ENCODE measurements at regions not wholly inside any gene's neighbourhood (a gene's known extent, or its start where the extent isn't known, plus 50 kb on each side); places are given as distances from the start of the nearest gene placed in this dataset.

DNA sequence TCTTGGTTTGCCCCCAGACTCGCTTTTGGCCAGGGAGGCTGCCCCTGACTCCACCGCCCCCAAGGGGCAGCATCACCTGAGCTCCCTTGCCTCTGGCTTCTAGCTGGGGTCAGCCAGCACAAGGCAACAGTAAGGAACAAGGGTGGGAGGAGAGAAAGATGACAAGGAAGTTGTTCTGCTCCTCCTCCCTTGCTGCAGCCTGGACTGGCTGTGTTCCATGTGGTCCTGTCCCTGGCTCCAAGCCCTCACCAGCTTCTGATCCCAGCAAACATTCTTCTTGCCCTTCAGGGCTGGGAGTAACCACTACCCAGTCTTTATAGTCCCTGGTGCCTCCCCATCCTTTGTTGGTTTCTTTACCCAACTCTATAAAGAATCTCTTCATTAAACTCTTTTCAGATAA is 100.3 kb upstream of the SPIN1 start:
- POLR2A ChIA-PET: no interaction called here
- Mint-ChIP-seq H3K4me1 (ENCODE audit: low read depth) (no peaks in the 10 kb centered on the region), H3K27me3 (no peaks in the 10 kb centered on the region), H3K4me3 (no peak overlapping the region), H3K27ac (no peak overlapping the region), H3K9me3 (peaks cover 19% of the 10 kb centered on the region), H3K36me3 (ENCODE audit: low read depth) (peaks cover 7% of the 10 kb centered on the region)
- no peak for DNase-seq
- CTCF ChIA-PET: no interaction called here
- ATAC-seq: no peak
- intact Hi-C loops (cut with micrococcal nuclease): no loop called here
- TF ChIP-seq, protein P1, sequence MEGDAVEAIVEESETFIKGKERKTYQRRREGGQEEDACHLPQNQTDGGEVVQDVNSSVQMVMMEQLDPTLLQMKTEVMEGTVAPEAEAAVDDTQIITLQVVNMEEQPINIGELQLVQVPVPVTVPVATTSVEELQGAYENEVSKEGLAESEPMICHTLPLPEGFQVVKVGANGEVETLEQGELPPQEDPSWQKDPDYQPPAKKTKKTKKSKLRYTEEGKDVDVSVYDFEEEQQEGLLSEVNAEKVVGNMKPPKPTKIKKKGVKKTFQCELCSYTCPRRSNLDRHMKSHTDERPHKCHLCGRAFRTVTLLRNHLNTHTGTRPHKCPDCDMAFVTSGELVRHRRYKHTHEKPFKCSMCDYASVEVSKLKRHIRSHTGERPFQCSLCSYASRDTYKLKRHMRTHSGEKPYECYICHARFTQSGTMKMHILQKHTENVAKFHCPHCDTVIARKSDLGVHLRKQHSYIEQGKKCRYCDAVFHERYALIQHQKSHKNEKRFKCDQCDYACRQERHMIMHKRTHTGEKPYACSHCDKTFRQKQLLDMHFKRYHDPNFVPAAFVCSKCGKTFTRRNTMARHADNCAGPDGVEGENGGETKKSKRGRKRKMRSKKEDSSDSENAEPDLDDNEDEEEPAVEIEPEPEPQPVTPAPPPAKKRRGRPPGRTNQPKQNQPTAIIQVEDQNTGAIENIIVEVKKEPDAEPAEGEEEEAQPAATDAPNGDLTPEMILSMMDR (IDR thresholded peaks at IDR 0.05): no peak

DNA sequence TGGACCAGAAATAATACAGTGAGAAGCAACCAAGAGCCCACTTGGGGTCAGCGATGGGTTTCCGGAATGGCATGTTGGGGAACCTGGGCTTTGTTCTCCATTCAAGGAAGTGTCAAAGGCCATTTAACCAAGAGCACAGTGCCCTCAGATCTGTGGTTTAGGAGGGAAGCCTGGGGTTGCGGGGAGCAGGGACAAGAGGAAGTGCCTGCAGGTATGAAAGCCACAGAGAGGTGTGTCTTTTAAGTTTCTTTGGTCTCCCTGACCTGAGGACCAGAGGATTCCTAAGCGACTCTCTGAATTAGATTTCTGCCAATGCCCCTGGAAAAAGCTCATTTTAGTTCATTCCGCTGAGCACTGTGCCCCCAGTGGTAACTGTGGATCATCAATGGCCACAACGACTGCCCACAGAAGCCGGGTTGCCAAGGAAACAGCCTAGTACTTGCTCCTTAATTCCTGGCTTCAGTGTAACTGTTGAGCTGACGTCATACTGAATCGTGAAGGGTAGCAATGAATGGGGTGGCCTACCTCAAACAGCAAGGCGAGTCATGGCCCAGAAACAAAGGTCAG is 107.3 kb upstream of the SPIN1 start:
- ATAC-seq: peak; percentile 77
- H3K27ac Mint-ChIP-seq: no peak overlapping the region
- H3K36me3 Mint-ChIP-seq (ENCODE audit: low read depth): peaks cover 7% of the 10 kb centered on the region
- peaks cover 21% of the 10 kb centered on the region for H3K9me3 Mint-ChIP-seq
- ChIA-PET CTCF (interaction anchor here (0.6 to 1.6 kb wide), 2 partner anchors 22 to 337 kb away, joined by 3 to 4 read pairs; no protein-coding TSS in a partner anchor), POLR2A (no interaction called here)
- no peak overlapping the region for H3K4me3 Mint-ChIP-seq
- DNase-seq: peak; percentile 56
- H3K4me1 Mint-ChIP-seq (ENCODE audit: low read depth): peaks cover 16% of the 10 kb centered on the region
- H3K27me3 Mint-ChIP-seq: peaks cover 3% of the 10 kb centered on the region
- TF ChIP-seq, protein P1 (IDR thresholded peaks at IDR 0.05): no peak
- intact Hi-C loops (cut with micrococcal nuclease): no loop called here

DNA sequence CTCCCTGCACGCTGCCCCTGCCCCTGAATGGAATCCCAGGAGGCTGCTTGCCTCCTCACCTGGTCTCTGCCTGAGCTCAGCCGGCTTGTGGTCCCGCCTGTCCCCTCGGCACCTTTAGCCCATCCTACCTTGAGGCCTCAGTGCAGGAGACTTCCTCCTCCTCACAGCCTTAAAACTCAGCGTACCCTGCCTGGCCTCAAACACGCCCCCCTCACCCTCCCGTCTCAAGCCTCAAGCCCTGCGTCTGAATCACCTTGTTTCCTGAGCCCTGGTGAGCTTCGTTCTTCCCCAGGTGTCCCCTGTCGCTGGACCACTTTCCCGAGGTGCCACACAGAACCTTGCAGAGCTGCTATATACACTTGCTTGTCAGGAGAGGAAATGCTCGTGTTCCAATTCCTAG is 110.2 kb upstream of the SPIN1 start:
- DNase-seq (no peak), ATAC-seq (no peak)
- no peaks in the 10 kb centered on the region for H3K36me3 Mint-ChIP-seq (ENCODE audit: low read depth)
- intact Hi-C loops (cut with micrococcal nuclease): no loop called here
- TF ChIP-seq, protein P1 (IDR thresholded peaks at IDR 0.05): no peak
- H3K9me3 Mint-ChIP-seq: peaks cover 3% of the 10 kb centered on the region
- H3K4me1 Mint-ChIP-seq (ENCODE audit: low read depth): peaks cover 19% of the 10 kb centered on the region
- H3K4me3 Mint-ChIP-seq: no peak overlapping the region
- POLR2A ChIA-PET: no interaction called here
- H3K27ac Mint-ChIP-seq: no peak overlapping the region
- CTCF ChIA-PET: no interaction called here
- peaks cover 3% of the 10 kb centered on the region for H3K27me3 Mint-ChIP-seq

DNA sequence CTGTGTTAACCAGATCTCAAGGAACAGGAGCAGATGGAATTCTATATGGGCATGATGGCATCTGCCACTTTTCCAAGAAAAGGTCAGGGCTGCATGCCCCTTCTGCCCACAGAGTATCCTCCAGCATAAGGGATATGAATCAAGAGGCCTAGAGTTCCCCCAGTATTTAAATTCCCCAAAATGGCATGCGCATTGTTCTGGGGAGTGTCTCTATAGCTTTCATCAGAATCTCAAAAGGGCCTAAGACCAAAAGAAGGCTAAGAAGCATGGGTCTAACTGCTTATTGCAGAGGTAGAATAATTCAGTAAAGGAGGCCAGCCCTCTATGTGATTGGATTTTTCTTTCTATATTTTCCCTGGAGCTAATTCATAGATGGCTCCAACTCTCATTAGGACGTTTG is 114.2 kb upstream of the SPIN1 start:
- DNase-seq (no peak), ATAC-seq (no peak)
- POLR2A ChIA-PET: no interaction called here
- H3K36me3 Mint-ChIP-seq (ENCODE audit: low read depth): no peaks in the 10 kb centered on the region
- TF ChIP-seq, protein P1 (IDR thresholded peaks at IDR 0.05): no peak
- no peaks in the 10 kb centered on the region for H3K9me3 Mint-ChIP-seq
- H3K4me3 Mint-ChIP-seq: no peak overlapping the region
- H3K27ac Mint-ChIP-seq: no peak overlapping the region
- CTCF ChIA-PET: no interaction called here
- H3K27me3 Mint-ChIP-seq: peaks cover 3% of the 10 kb centered on the region
- intact Hi-C loops (cut with micrococcal nuclease): no loop called here
- H3K4me1 Mint-ChIP-seq (ENCODE audit: low read depth): peaks cover 6% of the 10 kb centered on the region

DNA sequence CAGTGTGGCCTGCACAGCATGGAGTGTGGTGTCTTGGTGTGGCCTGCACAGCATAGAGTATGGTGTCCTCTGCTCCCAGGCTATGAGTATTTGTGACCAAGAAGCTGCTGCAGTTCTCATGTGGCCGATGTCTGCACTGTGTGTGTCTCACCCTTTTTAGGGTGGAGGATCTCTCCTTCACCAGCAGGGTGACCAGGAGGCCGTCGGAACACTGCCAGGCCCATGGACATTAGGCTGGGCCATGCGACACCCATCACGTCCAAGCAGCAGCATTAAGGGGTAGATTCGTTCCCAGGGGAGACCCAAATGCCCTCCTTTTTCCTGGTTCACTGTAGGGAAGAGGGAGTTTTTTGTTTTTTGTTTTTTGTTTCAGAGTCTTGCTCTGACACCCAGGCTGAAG is 115.3 kb upstream of the SPIN1 start:
- ChIA-PET POLR2A (no interaction called here), CTCF (no interaction called here)
- no peaks in the 10 kb centered on the region for H3K9me3 Mint-ChIP-seq
- ATAC-seq (no peak), DNase-seq (no peak)
- no peaks in the 10 kb centered on the region for H3K36me3 Mint-ChIP-seq (ENCODE audit: low read depth)
- intact Hi-C loops (cut with micrococcal nuclease): no loop called here
- peaks cover 6% of the 10 kb centered on the region for H3K4me1 Mint-ChIP-seq (ENCODE audit: low read depth)
- no peak overlapping the region for H3K4me3 Mint-ChIP-seq
- TF ChIP-seq, protein P1 (IDR thresholded peaks at IDR 0.05): no peak
- H3K27me3 Mint-ChIP-seq: peaks cover 2% of the 10 kb centered on the region
- no peak overlapping the region for H3K27ac Mint-ChIP-seq
